Gastrocnemius medialis (tissue), 4 donors: ENCODE measurements at regions not wholly inside any gene's neighbourhood (a gene's known extent, or its start where the extent isn't known, plus 50 kb on each side); places are given as distances from the start of the nearest gene placed in this dataset.

Experiments
- POLR2A ChIP-seq, 2 donors: fragments of 450-650 bp; IDR thresholded peaks; one replicate each; pipeline ENCODE4 v1.6.1; 2017; ENCODE audit warnings: antibody characterized with exemption in 2 of 2, mild to moderate bottlenecking in 2 of 2, moderate library complexity in 2 of 2
- TF ChIP-seq, protein P1 (sequence below), 5 experiments: fragments of 450-650 bp in 3 of 5; fragments of 200-600 bp in 2 of 5; sonication (generic) in 2 of 5; IDR thresholded peaks in 4 of 5; conservative IDR thresholded peaks in 1 of 5; 1 replicate in 4 of 5; 2 replicates in 1 of 5; pipeline ENCODE4 v1.5.1; 2016 to 2019; ENCODE audit warnings: antibody characterized with exemption in 5 of 5, mild to moderate bottlenecking in 3 of 5, moderate library complexity in 3 of 5

DNA sequence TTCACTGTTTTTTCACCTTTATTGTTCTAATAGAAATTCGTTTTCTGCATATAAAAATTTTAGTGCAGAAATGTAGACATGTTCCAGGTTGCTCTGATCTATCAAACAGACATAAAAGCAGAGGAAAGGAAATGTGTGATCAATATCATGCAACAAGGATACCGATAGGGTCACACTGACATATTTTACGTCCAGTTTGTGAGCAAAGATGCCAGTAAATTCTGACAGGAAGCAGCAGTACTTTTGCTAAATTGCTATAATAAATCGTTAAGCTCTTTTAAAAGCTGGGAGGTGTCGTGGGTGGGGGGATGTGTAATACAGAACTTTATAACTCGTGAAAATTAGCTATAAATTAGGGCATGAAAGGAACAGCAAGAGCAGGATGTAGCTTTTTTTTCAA, 955.2 kb downstream of the BRINP3 start:
- TF ChIP-seq, protein P1, sequence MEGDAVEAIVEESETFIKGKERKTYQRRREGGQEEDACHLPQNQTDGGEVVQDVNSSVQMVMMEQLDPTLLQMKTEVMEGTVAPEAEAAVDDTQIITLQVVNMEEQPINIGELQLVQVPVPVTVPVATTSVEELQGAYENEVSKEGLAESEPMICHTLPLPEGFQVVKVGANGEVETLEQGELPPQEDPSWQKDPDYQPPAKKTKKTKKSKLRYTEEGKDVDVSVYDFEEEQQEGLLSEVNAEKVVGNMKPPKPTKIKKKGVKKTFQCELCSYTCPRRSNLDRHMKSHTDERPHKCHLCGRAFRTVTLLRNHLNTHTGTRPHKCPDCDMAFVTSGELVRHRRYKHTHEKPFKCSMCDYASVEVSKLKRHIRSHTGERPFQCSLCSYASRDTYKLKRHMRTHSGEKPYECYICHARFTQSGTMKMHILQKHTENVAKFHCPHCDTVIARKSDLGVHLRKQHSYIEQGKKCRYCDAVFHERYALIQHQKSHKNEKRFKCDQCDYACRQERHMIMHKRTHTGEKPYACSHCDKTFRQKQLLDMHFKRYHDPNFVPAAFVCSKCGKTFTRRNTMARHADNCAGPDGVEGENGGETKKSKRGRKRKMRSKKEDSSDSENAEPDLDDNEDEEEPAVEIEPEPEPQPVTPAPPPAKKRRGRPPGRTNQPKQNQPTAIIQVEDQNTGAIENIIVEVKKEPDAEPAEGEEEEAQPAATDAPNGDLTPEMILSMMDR (IDR thresholded peaks at IDR 0.05 in 4 of 5, conservative IDR thresholded peaks at IDR 0.05 in 1 of 5), result no peak
- no peak for TF ChIP-seq POLR2A (IDR thresholded peaks at IDR 0.05)
